OCI-LY7 (cell line): ENCODE measurements at regions not wholly inside any gene's neighbourhood (a gene's known extent, or its start where the extent isn't known, plus 50 kb on each side); places are given as distances from the start of the nearest gene placed in this dataset.

Source experiments
- CTCF ChIP-seq: fragments of 200-600 bp; sonication (generic); conservative IDR thresholded peaks from 2 replicates; pipeline ENCODE4 v1.5.1; 2014; ENCODE audit warnings: mild to moderate bottlenecking, antibody characterized with exemption, low read length, moderate library complexity, mixed read lengths
- EZH2phosphoT487 ChIP-seq: fragments of 200-600 bp; sonication (generic); IDR thresholded peaks from 2 replicates; pipeline ENCODE4 v1.6.1; 2018; ENCODE audit warnings: low read depth, borderline replicate concordance, mild to moderate bottlenecking, mixed run types, antibody characterized with exemption, low read length, moderate library complexity, mixed read lengths

- TF ChIP-seq CTCF: no peak
- no peak for TF ChIP-seq EZH2phosphoT487
Observed at GRCh38 chr10:31121757-31122577, 90.3 kb upstream of the ZNF438 start.
